Heart right ventricle (tissue), 16 donors: ENCODE measurements at regions not wholly inside any gene's neighbourhood (a gene's known extent, or its start where the extent isn't known, plus 50 kb on each side); places are given as distances from the start of the nearest gene placed in this dataset.

Experiments used
- ATAC-seq, 8 donors: fragments of 200-7000 bp; cut with Tn5 transposase; one replicate each; pipeline ENCODE4 v1.9.1; 2020; ENCODE audit warnings: mild to moderate bottlenecking in 8 of 8, moderate library complexity in 8 of 8, moderate number of reproducible peaks in 1 of 8
- DNase-seq, 2 donors: peaks; one replicate each; pipeline ENCODE4 v3.0.0-alpha.2; 2020
- H3K27ac ChIP-seq, 10 donors: fragments of 200-600 bp; sonication (generic) in 2 of 10; one replicate each; pipeline versions ENCODE4 v1.5.0 to v1.8.0; 2020 to 2022; ENCODE audit warnings: mild to moderate bottlenecking in 3 of 10
- H3K27me3 ChIP-seq, 7 donors: fragments of 200-600 bp; one replicate each; pipeline ENCODE4 v1.8.0; 2021 to 2022; ENCODE audit warnings: mild to moderate bottlenecking in 2 of 7
- H3K36me3 ChIP-seq, 9 donors: fragments of 200-600 bp; sonication (generic) in 1 of 9; one replicate each; pipeline versions ENCODE4 v1.5.0 to v1.8.0; 2020 to 2022; ENCODE audit warnings: mild to moderate bottlenecking in 2 of 9
- H3K4me1 ChIP-seq, 9 donors: fragments of 200-600 bp; sonication (generic) in 1 of 9; one replicate each; pipeline versions ENCODE4 v1.5.0 to v1.8.0; 2020 to 2022; ENCODE audit warnings: mild to moderate bottlenecking in 4 of 9
- H3K4me3 ChIP-seq, 10 donors: fragments of 200-600 bp; sonication (generic) in 2 of 10; one replicate each; pipeline versions ENCODE4 v1.5.0 to v1.8.0; 2020 to 2022; ENCODE audit warnings: mild to moderate bottlenecking in 7 of 10, moderate library complexity in 2 of 10
- H3K9me3 ChIP-seq, 11 donors: fragments of 200-600 bp in 10 of 11; sonication (generic) in 2 of 11; one replicate each; pipeline versions ENCODE4 v1.5.0 to v1.8.0; 2013 to 2022; ENCODE audit warnings: mild to moderate bottlenecking in 2 of 11, control low read depth in 1 of 11, moderate library complexity in 1 of 11
- CTCF ChIP-seq, 9 donors: fragments of 200-600 bp; sonication (generic) in 2 of 9; IDR thresholded peaks; one replicate each; pipeline versions ENCODE4 v1.5.0 to v1.8.0; 2021 to 2022; ENCODE audit warnings: antibody characterized with exemption in 9 of 9, mild to moderate bottlenecking in 5 of 9, moderate library complexity in 1 of 9
- WGBS, 2 donors: extraction: QIAGEN DNeasy Blood & Tissue Kit; methylation state at CpG; one replicate each; pipeline ENCODE4 v1.1.7; 2013; ENCODE audit warnings: inconsistent platforms in 1 of 2; 5-methylcytosine and 5-hydroxymethylcytosine counted together
- intact Hi-C, 10 donors: fragments of 100-400 bp; cut with DNase I; formaldehyde crosslinking; loops; one replicate each; pipeline versions ENCODE4 v1.11.1 to v1.14.2; 2022
- donor health status: Arrhythmogenic right ventricular cardiomyopathy.
- donor health status: ischemic (EF 13 %, LVEDD 7.1; RV severe dilation, severe dysfunction).
- donor health status: healthy with polysubstance abuse.
- donor health status: DM: no; HTN: yes; CAD: no.
- donor health status: DM: no; HTN: no; CAD: no.
- donor health status: ischemic (EF 25% LVEDD 6.9; RV normal size, moderate dysfunction).
- donor health status: ischemic (EF 25% LVEDD 5.7; RV mildly dilated, moderate dysfunction).
- donor health status: healthy.
- donor health status: DM: yes; HTN: yes; CAD: no.
- donor health status: Ischemic cardiomyopathy.
- donor health status: ischemic (EF 35%, LVEDD 5.7; RV mildly dilated, moderate dysfunction).
- donor health status: nonischemic (EF 11% LVEDD 7.7; RV severe dilation, severe dysfunction).
- donor health status: DM: yes; HTN: yes; CAD: no.
- donor health status: PGD.
- donor health status: ischemic (EF 29% LVEDD 5.4; RV normal size, mild dysfunction).
- donor health status: nonischemic (EF 23%, LVEDD 6.1; RV moderate dilation, normal function).

- ATAC-seq (no peak), DNase-seq (no peak)
- TF ChIP-seq CTCF (IDR thresholded peaks at IDR 0.05), result peak in 1 of 9 donors; percentile 19
- Histone ChIP-seq H3K4me1 (peaks cover 0 to 44% (median 24%) of the 10 kb centered on the region in 9 donors), H3K27ac (peak overlapping the region in 1 of 10 donors; percentile 8), H3K27me3 (no peaks in the 10 kb centered on the region), H3K4me3 (no peak overlapping the region), H3K9me3 (peaks cover 0 to 6% (median 0%) of the 10 kb centered on the region in 11 donors), H3K36me3 (no peaks in the 10 kb centered on the region)
- intact Hi-C loops, result loop anchor here in 2 of 10 donors (10.0 kb wide), 2 partner anchors 176 to 266 kb away; no protein-coding TSS in a partner anchor
- 75% methylated on average over 4 of the region's 4 CpGs for WGBS, 2 donors
Measured at GRCh38 chr16:14018851-14019250, 52.3 kb upstream of the MRTFB start.

GRCh38 chr16:14020141-14020540 is 51.0 kb upstream of the MRTFB start:
- ATAC-seq (no peak), DNase-seq (no peak)
- WGBS, 2 donors, result 96 to 97% methylated on average over 2 of the region's 2 CpGs
- H3K4me3 ChIP-seq, result no peak overlapping the region
- TF ChIP-seq CTCF (IDR thresholded peaks at IDR 0.05), result no peak
- peaks cover 0 to 31% (median 13%) of the 10 kb centered on the region in 9 donors for H3K4me1 ChIP-seq
- no peaks in the 10 kb centered on the region for H3K27me3 ChIP-seq
- intact Hi-C loops, result loop anchor here in 1 of 10 donors (10.0 kb wide), 1 partner anchor 165 kb away; no protein-coding TSS in a partner anchor
- H3K36me3 ChIP-seq, result no peaks in the 10 kb centered on the region
- peaks cover 0 to 6% (median 0%) of the 10 kb centered on the region in 11 donors for H3K9me3 ChIP-seq
- no peak overlapping the region for H3K27ac ChIP-seq
